GM12891 (cell line): ENCODE measurements at regions not wholly inside any gene's neighbourhood (a gene's known extent, or its start where the extent isn't known, plus 50 kb on each side); places are given as distances from the start of the nearest gene placed in this dataset.

Source experiments
- POLR2A ChIP-seq: IDR thresholded peaks from 2 replicates; pipeline ENCODE4 v1.6.1; 2011; ENCODE audit warnings: low read depth, low read length, control low read depth
- POLR2AphosphoS5 ChIP-seq: IDR thresholded peaks from 2 replicates; pipeline ENCODE4 v1.6.1; 2011; ENCODE audit warnings: low read depth, low read length, control low read depth

DNA sequence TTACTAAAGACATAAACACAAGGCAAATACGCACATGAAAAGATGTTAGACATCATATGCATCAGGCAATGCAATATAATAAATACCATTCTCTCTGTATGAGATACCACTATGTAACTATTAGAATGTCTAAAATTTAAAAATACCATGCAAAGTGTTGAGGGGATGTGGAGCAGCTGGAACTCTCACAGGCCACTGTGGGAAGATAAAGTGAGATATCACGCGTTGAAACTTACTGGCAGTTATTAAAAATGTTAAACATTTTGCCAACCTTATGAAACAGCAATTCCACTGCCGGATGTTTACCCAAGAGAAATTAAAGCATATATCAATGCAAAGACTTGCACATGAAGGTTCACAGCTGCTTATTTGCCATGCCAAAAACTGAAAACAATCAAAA is 556.7 kb downstream of the LRRC70 start:
- TF ChIP-seq POLR2AphosphoS5 (no peak), POLR2A (no peak)
